ENCODE measurements at regions not wholly inside any gene's neighbourhood (a gene's known extent, or its start where the extent isn't known, plus 50 kb on each side); places are given as distances from the start of the nearest gene placed in this dataset.

DNA sequence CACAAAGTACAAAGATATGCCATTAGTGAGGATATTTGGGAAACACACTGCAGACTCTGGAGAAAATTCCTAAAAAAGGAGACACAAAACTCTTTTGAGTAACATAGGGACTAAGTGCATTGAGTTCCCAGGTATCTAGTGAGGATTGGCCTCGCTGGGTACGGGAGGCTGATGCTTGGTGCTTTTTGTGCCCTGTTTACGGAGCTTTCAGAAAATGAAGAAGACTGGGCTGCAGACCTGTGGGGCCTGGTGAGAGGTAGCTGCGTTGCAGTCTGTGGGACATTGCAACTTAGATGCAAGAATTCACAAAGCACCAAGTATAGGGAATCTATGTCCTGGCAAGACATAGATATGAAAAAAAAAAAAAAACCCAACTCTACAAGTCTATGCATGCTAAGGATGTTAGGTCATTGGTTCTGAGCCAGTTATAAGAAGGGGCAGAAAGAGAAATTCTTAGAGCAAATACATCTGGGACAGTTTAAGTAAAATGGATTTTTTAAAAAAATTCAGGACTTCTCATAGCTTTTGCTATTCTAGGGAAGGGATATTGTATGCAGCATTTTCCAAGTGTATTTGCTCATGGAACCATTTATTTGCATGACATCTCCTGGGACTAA, 156.0 kb downstream of the SLC4A3 start:
- no peak overlapping the region for H4K91ac ChIP-seq (ENCODE audit: insufficient read length, low read depth, low read length)
- no peak overlapping the region for H3T11ph ChIP-seq (ENCODE audit: low read length)
- H3K79me1 ChIP-seq (ENCODE audit: insufficient read depth, low read depth, low read length, poor library complexity, severe bottlenecking) = no peaks in the 10 kb centered on the region
- no peak overlapping the region for H3K56ac ChIP-seq (ENCODE audit: insufficient read length, low read depth, low read length)
- H2AK5ac ChIP-seq (ENCODE audit: insufficient read length, low read length) = no peak overlapping the region
- H3K9ac ChIP-seq (ENCODE audit: extremely low read depth, insufficient read length, low read length) = no peak overlapping the region
- H4K5ac ChIP-seq (ENCODE audit: insufficient read length, low read depth, low read length) = no peak overlapping the region
- H3K23me2 ChIP-seq (ENCODE audit: insufficient read length, low read depth, low read length, poor library complexity, severe bottlenecking) = no peaks in the 10 kb centered on the region
- H3K4ac ChIP-seq (ENCODE audit: low read depth, low read length) = no peak overlapping the region
- H3K9me3 ChIP-seq (ENCODE audit: control insufficient read depth, low read depth, low read length) = no peaks in the 10 kb centered on the region
- no peak overlapping the region for H3K27ac ChIP-seq (ENCODE audit: insufficient read length, low read depth, low read length)
- H2AFZ ChIP-seq (ENCODE audit: low read length) = no peak overlapping the region
- no peak overlapping the region for H2BK120ac ChIP-seq (ENCODE audit: low read depth, low read length, poor library complexity, severe bottlenecking)
- Mint-ChIP-seq H3K27me3 (ENCODE audit: low read depth) (peaks cover 1% of the 10 kb centered on the region), H3K4me3 (no peak overlapping the region), H3K27ac (no peak overlapping the region), H3K36me3 (ENCODE audit: insufficient read depth in 1 of 3, low read depth in 3 of 3) (no peaks in the 10 kb centered on the region), H3K9me3 (no peaks in the 10 kb centered on the region), H3K4me1 (peaks cover 4 to 9% of the 10 kb centered on the region in 2 experiments; a peak in 2 of 4 replicates)
- no CpG with 5 or more reads among the region's 4 CpGs for WGBS (ENCODE audit: extremely low coverage, insufficient read length, low lambda C conversion rate)
- no peak overlapping the region for H3K4me2 ChIP-seq (ENCODE audit: insufficient read depth, insufficient read length, low read length)
- TF ChIP-seq, protein P1, sequence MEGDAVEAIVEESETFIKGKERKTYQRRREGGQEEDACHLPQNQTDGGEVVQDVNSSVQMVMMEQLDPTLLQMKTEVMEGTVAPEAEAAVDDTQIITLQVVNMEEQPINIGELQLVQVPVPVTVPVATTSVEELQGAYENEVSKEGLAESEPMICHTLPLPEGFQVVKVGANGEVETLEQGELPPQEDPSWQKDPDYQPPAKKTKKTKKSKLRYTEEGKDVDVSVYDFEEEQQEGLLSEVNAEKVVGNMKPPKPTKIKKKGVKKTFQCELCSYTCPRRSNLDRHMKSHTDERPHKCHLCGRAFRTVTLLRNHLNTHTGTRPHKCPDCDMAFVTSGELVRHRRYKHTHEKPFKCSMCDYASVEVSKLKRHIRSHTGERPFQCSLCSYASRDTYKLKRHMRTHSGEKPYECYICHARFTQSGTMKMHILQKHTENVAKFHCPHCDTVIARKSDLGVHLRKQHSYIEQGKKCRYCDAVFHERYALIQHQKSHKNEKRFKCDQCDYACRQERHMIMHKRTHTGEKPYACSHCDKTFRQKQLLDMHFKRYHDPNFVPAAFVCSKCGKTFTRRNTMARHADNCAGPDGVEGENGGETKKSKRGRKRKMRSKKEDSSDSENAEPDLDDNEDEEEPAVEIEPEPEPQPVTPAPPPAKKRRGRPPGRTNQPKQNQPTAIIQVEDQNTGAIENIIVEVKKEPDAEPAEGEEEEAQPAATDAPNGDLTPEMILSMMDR (conservative IDR thresholded peaks at IDR 0.05) = no peak
- no peak overlapping the region for H2BK5ac ChIP-seq (ENCODE audit: insufficient read length, low read length)
- no peak overlapping the region for H2BK12ac ChIP-seq (ENCODE audit: insufficient read length, low read depth, low read length)
- no peak for DNase-seq
- no peaks in the 10 kb centered on the region for H3K4me1 ChIP-seq (ENCODE audit: insufficient read depth, low read length)
- no peaks in the 10 kb centered on the region for H3K79me2 ChIP-seq (ENCODE audit: insufficient read depth, low read length)
- H2BK20ac ChIP-seq (ENCODE audit: low read depth, low read length, poor library complexity, severe bottlenecking) = no peak overlapping the region
- no peaks in the 10 kb centered on the region for H4K20me1 ChIP-seq (ENCODE audit: control insufficient read depth, insufficient read depth, insufficient read length)
- H3K18ac ChIP-seq (ENCODE audit: insufficient read length, low read depth, low read length) = no peak overlapping the region
- H3K27me3 ChIP-seq (ENCODE audit: insufficient read depth, low read length) = no peaks in the 10 kb centered on the region
- no peak overlapping the region for H3K23ac ChIP-seq (ENCODE audit: insufficient read length, low read depth, low read length)
- no peak overlapping the region for H4K8ac ChIP-seq (replicated peaks; ENCODE audit: insufficient read length, low read depth, low read length)
- H3K14ac ChIP-seq (ENCODE audit: insufficient read depth, low read length) = no peak overlapping the region
- no peak overlapping the region for H2BK15ac ChIP-seq (ENCODE audit: low read depth, low read length)
